Testis (tissue), 2 donors: ENCODE measurements at regions not wholly inside any gene's neighbourhood (a gene's known extent, or its start where the extent isn't known, plus 50 kb on each side); places are given as distances from the start of the nearest gene placed in this dataset.
"Not testable (repeated sequence)": the region's sequence is repeated elsewhere in the genome, so short reads cannot be mapped to it uniquely, and the experiment has no call there.

Source experiments
- DNase-seq: peaks from one replicate; pipeline ENCODE4 v3.0.0-alpha.2; 2019
- H3K27ac ChIP-seq, 2 donors: fragments of 200-600 bp; sonication (generic); one replicate each; pipeline ENCODE4 v1.5.1; 2019
- H3K27me3 ChIP-seq: fragments of 200-600 bp; sonication (generic); one replicate; pipeline ENCODE4 v1.5.1; 2019
- H3K36me3 ChIP-seq: fragments of 200-600 bp; sonication (generic); one replicate; pipeline ENCODE4 v1.5.1; 2017; ENCODE audit warnings: low read depth; ENCODE audit errors: missing control alignments
- H3K4me1 ChIP-seq: fragments of 200-600 bp; sonication (generic); one replicate; pipeline ENCODE4 v1.5.1; 2019
- H3K4me3 ChIP-seq, 2 donors: fragments of 200-600 bp; sonication (generic); one replicate each; pipeline ENCODE4 v1.5.1; 2017 to 2019
- H3K9me3 ChIP-seq: fragments of 200-600 bp; sonication (generic); one replicate; pipeline ENCODE4 v1.5.1; 2017
- CTCF ChIP-seq, 3 experiments: fragments of 450-650 bp in 2 of 3; fragments of 200-600 bp in 1 of 3; sonication (generic) in 1 of 3; IDR thresholded peaks; one replicate each; pipeline ENCODE4 v1.5.1; 2016 to 2019; ENCODE audit warnings: antibody characterized with exemption in 3 of 3, mild to moderate bottlenecking in 2 of 3, moderate library complexity in 1 of 3
- POLR2A ChIP-seq: fragments of 450-650 bp; IDR thresholded peaks from one replicate; pipeline ENCODE4 v1.6.1; 2017; ENCODE audit warnings: antibody characterized with exemption, mild to moderate bottlenecking, moderate library complexity
- WGBS, 2 donors: methylation state at CpG; one replicate each; pipeline ENCODE4 v1.1.5; 2018; 5-methylcytosine and 5-hydroxymethylcytosine counted together
- intact Hi-C: fragments of 100-400 bp; cut with DNase I; formaldehyde crosslinking; loops from one replicate; pipeline ENCODE4 v1.15.1; 2023; ENCODE audit warnings: low total_unique reads

GRCh38 chr4:77454858-77455257 lies 150.8 kb upstream of the CXCL13 start:
- Histone ChIP-seq H3K9me3 (no peaks in the 10 kb centered on the region), H3K36me3 (no peaks in the 10 kb centered on the region), H3K4me1 (no peaks in the 10 kb centered on the region), H3K4me3 (no peak overlapping the region), H3K27me3 (no peaks in the 10 kb centered on the region), H3K27ac (no peak overlapping the region)
- no peak for TF ChIP-seq CTCF (IDR thresholded peaks at IDR 0.05)
- DNase-seq: no peak
- WGBS, 2 donors: 21 to 25% methylated on average over 1 of the region's 1 CpG
- intact Hi-C loops: no loop called here

- DNase-seq, H3K4me1 ChIP-seq, intact Hi-C loops, H3K27me3 ChIP-seq, H3K36me3 ChIP-seq, H3K4me3 ChIP-seq, H3K9me3 ChIP-seq, H3K27ac ChIP-seq: not testable (repeated sequence)
- WGBS, 2 donors: 84 to 93% methylated on average over 2 of the region's 2 CpGs
These were observed 141.5 kb upstream of the CXCL13 start for GRCh38 chr4:77464100-77464499.

- H3K27me3 ChIP-seq: no peaks in the 10 kb centered on the region
- no peaks in the 10 kb centered on the region for H3K36me3 ChIP-seq
- H3K4me1 ChIP-seq: no peaks in the 10 kb centered on the region
- peak; percentile 66 for DNase-seq
- no peaks in the 10 kb centered on the region for H3K9me3 ChIP-seq
- 91 to 94% methylated on average over 2 of the region's 2 CpGs for WGBS, 2 donors
- no peak overlapping the region for H3K4me3 ChIP-seq
- TF ChIP-seq CTCF (IDR thresholded peaks at IDR 0.05): peak; percentile 8 to 33 (median 30)
- TF ChIP-seq POLR2A: no peak
- H3K27ac ChIP-seq: no peak overlapping the region
- intact Hi-C loops: no loop called here
These were observed 140.3 kb upstream of the CXCL13 start for GRCh38 chr4:77465271-77465670.

- intact Hi-C loops: no loop called here
- no peak for DNase-seq
- H3K27me3 ChIP-seq: no peaks in the 10 kb centered on the region
- H3K36me3 ChIP-seq: no peaks in the 10 kb centered on the region
- H3K27ac ChIP-seq: no peak overlapping the region
- WGBS, 2 donors: 91% methylated on average over 7 of the region's 8 CpGs; no CpG with 5 or more reads in 1 of the 2 donors
- TF ChIP-seq CTCF (IDR thresholded peaks at IDR 0.05) (no peak), POLR2A (no peak)
- H3K4me3 ChIP-seq: no peak overlapping the region
- no peaks in the 10 kb centered on the region for H3K9me3 ChIP-seq
- H3K4me1 ChIP-seq: no peaks in the 10 kb centered on the region
These were observed 139.2 kb upstream of the CXCL13 start for GRCh38 chr4:77466430-77466829.

GRCh38 chr4:77471821-77472495 lies 133.7 kb upstream of the CXCL13 start:
- no peak for DNase-seq
- no peak overlapping the region for H3K27ac ChIP-seq
- TF ChIP-seq POLR2A (no peak), CTCF (IDR thresholded peaks at IDR 0.05) (no peak)

More at GRCh38 chr4:77471821-77472495, 133.7 kb upstream of the CXCL13 start:
- no peaks in the 10 kb centered on the region for H3K4me1 ChIP-seq
- H3K27me3 ChIP-seq: no peaks in the 10 kb centered on the region
- intact Hi-C loops: no loop called here
- 78 to 87% methylated on average over 3 to 5 of the region's 5 CpGs for WGBS, 2 donors
- H3K4me3 ChIP-seq: no peak overlapping the region
- H3K9me3 ChIP-seq: no peaks in the 10 kb centered on the region
- no peaks in the 10 kb centered on the region for H3K36me3 ChIP-seq
